Fibroblast of lung (primary cell): ENCODE measurements at regions not wholly inside any gene's neighbourhood (a gene's known extent, or its start where the extent isn't known, plus 50 kb on each side); places are given as distances from the start of the nearest gene placed in this dataset.

ENCODE experiments used
- DNase-seq, 2 donors: peaks; one replicate each; pipeline versions ENCODE4 v3.0.0 to v3.0.0-alpha.2; 2010; ENCODE audit warnings: low read depth in 2 of 2
- H2AFZ ChIP-seq: 2 replicates; pipeline ENCODE4 v1.5.1; 2012; ENCODE audit warnings: low read length, control low read depth, inconsistent platforms
- H3K27ac ChIP-seq: 2 replicates; pipeline ENCODE4 v1.5.1; 2011; ENCODE audit warnings: low read length, control low read depth; ENCODE audit not compliant: insufficient read depth
- H3K27me3 ChIP-seq: 2 replicates; pipeline ENCODE4 v1.5.1; 2011; ENCODE audit warnings: mild to moderate bottlenecking, low read length; ENCODE audit not compliant: control insufficient read depth, insufficient read depth
- H3K36me3 ChIP-seq: 2 replicates; pipeline ENCODE4 v1.5.1; 2011; ENCODE audit warnings: low read length; ENCODE audit not compliant: control insufficient read depth, insufficient read depth
- H3K4me1 ChIP-seq: 2 replicates; pipeline ENCODE4 v1.5.1; 2011; ENCODE audit warnings: low read length; ENCODE audit not compliant: control insufficient read depth, insufficient read depth; ENCODE audit errors: extremely low read depth
- H3K4me2 ChIP-seq: 2 replicates; pipeline ENCODE4 v1.5.1; 2011; ENCODE audit warnings: low read length, control low read depth; ENCODE audit not compliant: insufficient read depth; ENCODE audit errors: extremely low read depth
- H3K4me3 ChIP-seq, 4 experiments: fragments of 200-600 bp in 1 of 4; sonication (generic) in 1 of 4; replicated peaks in 1 of 4; 2 replicates each; pipeline ENCODE4 v1.5.1; 2011 to 2016; ENCODE audit warnings: low read length in 4 of 4, low read depth in 3 of 4, mild to moderate bottlenecking in 3 of 4, control low read depth in 2 of 4, inconsistent platforms in 1 of 4, mixed read lengths in 1 of 4; ENCODE audit not compliant: insufficient read depth in 1 of 4; ENCODE audit errors: control extremely low read depth in 1 of 4
- H3K79me2 ChIP-seq: 2 replicates; pipeline ENCODE4 v1.5.1; 2012; ENCODE audit warnings: mild to moderate bottlenecking, low read length, inconsistent platforms; ENCODE audit not compliant: control insufficient read depth, insufficient read depth
- H3K9ac ChIP-seq: 2 replicates; pipeline ENCODE4 v1.5.1; 2011; ENCODE audit warnings: mild to moderate bottlenecking, low read length, control low read depth; ENCODE audit not compliant: insufficient read depth
- H3K9me3 ChIP-seq: 2 replicates; pipeline ENCODE4 v1.5.1; 2012; ENCODE audit warnings: low read depth, low read length; ENCODE audit not compliant: control insufficient read depth, insufficient read depth
- H4K20me1 ChIP-seq: 2 replicates; pipeline ENCODE4 v1.5.1; 2011; ENCODE audit warnings: low read length; ENCODE audit not compliant: control insufficient read depth, insufficient read depth; ENCODE audit errors: extremely low read depth
- CTCF ChIP-seq, 2 donors: IDR thresholded peaks in 1 of 2; conservative IDR thresholded peaks in 1 of 2; 1 replicate in 1 of 2; 2 replicates in 1 of 2; pipeline ENCODE4 v1.5.1; 2011 to 2012; ENCODE audit warnings: low read length in 2 of 2, control low read depth in 1 of 2, inconsistent platforms in 1 of 2, low read depth in 1 of 2, mild to moderate bottlenecking in 1 of 2
- EZH2 ChIP-seq: IDR thresholded peaks from 2 replicates; pipeline ENCODE4 v1.5.1; 2012; ENCODE audit warnings: low read length, control low read depth, mild to moderate bottlenecking; ENCODE audit errors: missing control alignments

- Histone ChIP-seq H3K27ac (no peak overlapping the region), H3K9me3 (no peaks in the 10 kb centered on the region), H3K27me3 (no peaks in the 10 kb centered on the region), H3K36me3 (no peaks in the 10 kb centered on the region), H3K4me1 (no peaks in the 10 kb centered on the region), H3K4me3 (no peak overlapping the region), H4K20me1 (no peaks in the 10 kb centered on the region), H3K4me2 (no peak overlapping the region), H3K9ac (no peak overlapping the region), H2AFZ (no peak overlapping the region), H3K79me2 (no peaks in the 10 kb centered on the region)
- DNase-seq = no peak
- peak in 1 of 2 donors; percentile 38 for TF ChIP-seq CTCF (conservative IDR thresholded peaks at IDR 0.05 in 1 of 2, IDR thresholded peaks at IDR 0.05 in 1 of 2; ENCODE audit: low read depth in 1 of 2, low read length in 2 of 2)
- no peak for TF ChIP-seq EZH2
Observed at GRCh38 chr6:68443704-68444103, 191.4 kb upstream of the ADGRB3 start.

- DNase-seq = peak; percentile 45 to 79
- H3K36me3 ChIP-seq = no peaks in the 10 kb centered on the region
- TF ChIP-seq EZH2 (no peak), CTCF (conservative IDR thresholded peaks at IDR 0.05 in 1 of 2, IDR thresholded peaks at IDR 0.05 in 1 of 2; ENCODE audit: low read depth in 1 of 2, low read length in 2 of 2) (no peak)
- H3K9me3 ChIP-seq = no peaks in the 10 kb centered on the region
- H3K4me1 ChIP-seq = no peaks in the 10 kb centered on the region
- no peak overlapping the region for H2AFZ ChIP-seq
- H3K27me3 ChIP-seq = no peaks in the 10 kb centered on the region
- no peak overlapping the region for H3K27ac ChIP-seq
- no peak overlapping the region for H3K4me3 ChIP-seq
- no peaks in the 10 kb centered on the region for H4K20me1 ChIP-seq
- H3K4me2 ChIP-seq = no peak overlapping the region
- no peak overlapping the region for H3K9ac ChIP-seq
- no peaks in the 10 kb centered on the region for H3K79me2 ChIP-seq
Observed at GRCh38 chr6:68427630-68428029, 207.5 kb upstream of the ADGRB3 start.

GRCh38 chr6:68410021-68410420 is 225.1 kb upstream of the ADGRB3 start:
- Histone ChIP-seq H3K27ac (no peak overlapping the region), H3K27me3 (no peaks in the 10 kb centered on the region), H3K9me3 (no peaks in the 10 kb centered on the region), H2AFZ (no peak overlapping the region), H3K4me2 (no peak overlapping the region), H3K36me3 (no peaks in the 10 kb centered on the region), H3K79me2 (no peaks in the 10 kb centered on the region), H3K4me3 (no peak overlapping the region), H4K20me1 (no peaks in the 10 kb centered on the region), H3K4me1 (no peaks in the 10 kb centered on the region), H3K9ac (no peak overlapping the region)
- DNase-seq = no peak
- no peak for TF ChIP-seq EZH2
- no peak for TF ChIP-seq CTCF (conservative IDR thresholded peaks at IDR 0.05 in 1 of 2, IDR thresholded peaks at IDR 0.05 in 1 of 2; ENCODE audit: low read depth in 1 of 2, low read length in 2 of 2)
